ENCODE measurements at regions not wholly inside any gene's neighbourhood (a gene's known extent, or its start where the extent isn't known, plus 50 kb on each side); places are given as distances from the start of the nearest gene placed in this dataset.

GRCh38 chr5:25500635-25501034 lies 855.9 kb upstream of the CDH10 start:
- Mint-ChIP-seq H3K36me3 (ENCODE audit: low read depth) (no peaks in the 10 kb centered on the region), H3K4me3 (no peak overlapping the region)

GRCh38 chr5:25489834-25490538 lies 845.2 kb upstream of the CDH10 start:
- Mint-ChIP-seq H3K9me3 (peaks cover 11% of the 10 kb centered on the region), H3K27ac (no peak overlapping the region), H3K36me3 (ENCODE audit: low read depth) (no peaks in the 10 kb centered on the region), H3K4me1 (no peaks in the 10 kb centered on the region), H3K4me3 (no peak overlapping the region), H3K27me3 (ENCODE audit: low read depth, poor library complexity) (no peaks in the 10 kb centered on the region)
- TF ChIP-seq CTCF (IDR thresholded peaks at IDR 0.05) = no peak
- DNase-seq = no peak

More at GRCh38 chr5:25500635-25501034, 855.9 kb upstream of the CDH10 start:
- Mint-ChIP-seq H3K4me1 (no peaks in the 10 kb centered on the region), H3K27ac (no peak overlapping the region), H3K27me3 (ENCODE audit: low read depth, poor library complexity) (no peaks in the 10 kb centered on the region), H3K9me3 (no peaks in the 10 kb centered on the region)
- DNase-seq = no peak
- TF ChIP-seq CTCF (IDR thresholded peaks at IDR 0.05) = no peak

- Mint-ChIP-seq H3K4me3 (no peak overlapping the region), H3K9me3 (peaks cover 11% of the 10 kb centered on the region), H3K27ac (no peak overlapping the region), H3K27me3 (ENCODE audit: low read depth, poor library complexity) (no peaks in the 10 kb centered on the region), H3K4me1 (no peaks in the 10 kb centered on the region), H3K36me3 (ENCODE audit: low read depth) (no peaks in the 10 kb centered on the region)
- no peak for TF ChIP-seq CTCF (IDR thresholded peaks at IDR 0.05)
- DNase-seq = no peak
Measured at GRCh38 chr5:25488119-25488518, 843.3 kb upstream of the CDH10 start.

GRCh38 chr5:25484391-25484790 lies 839.6 kb upstream of the CDH10 start:
- no peak for DNase-seq
- no peak for TF ChIP-seq CTCF (IDR thresholded peaks at IDR 0.05)
- Mint-ChIP-seq H3K9me3 (peaks cover 11% of the 10 kb centered on the region), H3K4me1 (no peaks in the 10 kb centered on the region), H3K4me3 (no peak overlapping the region), H3K27me3 (ENCODE audit: low read depth, poor library complexity) (no peaks in the 10 kb centered on the region), H3K36me3 (ENCODE audit: low read depth) (no peaks in the 10 kb centered on the region), H3K27ac (no peak overlapping the region)

- Mint-ChIP-seq H3K27me3 (ENCODE audit: low read depth, poor library complexity) (no peaks in the 10 kb centered on the region), H3K4me1 (no peaks in the 10 kb centered on the region), H3K27ac (no peak overlapping the region), H3K9me3 (peaks cover 11% of the 10 kb centered on the region), H3K4me3 (no peak overlapping the region), H3K36me3 (ENCODE audit: low read depth) (no peaks in the 10 kb centered on the region)
- no peak for TF ChIP-seq CTCF (IDR thresholded peaks at IDR 0.05)
- DNase-seq = no peak
Measured at GRCh38 chr5:25481463-25481862, 836.7 kb upstream of the CDH10 start.

GRCh38 chr5:25459082-25459481 lies 814.3 kb upstream of the CDH10 start:
- no peak overlapping the region for H3K4me3 Mint-ChIP-seq
- H3K4me1 Mint-ChIP-seq = peaks cover 13% of the 10 kb centered on the region
- no peaks in the 10 kb centered on the region for H3K27me3 Mint-ChIP-seq (ENCODE audit: low read depth, poor library complexity)
- H3K9me3 Mint-ChIP-seq = peaks cover 9% of the 10 kb centered on the region
- TF ChIP-seq CTCF (IDR thresholded peaks at IDR 0.05) = no peak
- no peaks in the 10 kb centered on the region for H3K36me3 Mint-ChIP-seq (ENCODE audit: low read depth)
- H3K27ac Mint-ChIP-seq = no peak overlapping the region
- DNase-seq = no peak
